Psoas muscle (tissue), 7 donors: ENCODE measurements at regions not wholly inside any gene's neighbourhood (a gene's known extent, or its start where the extent isn't known, plus 50 kb on each side); places are given as distances from the start of the nearest gene placed in this dataset.
A peak's percentile ranks its signal among the peaks of the same experiment; 100 is the strongest.

Experiments
- ATAC-seq, 4 donors: fragments of 200-7000 bp; cut with Tn5 transposase; one replicate each; pipeline ENCODE4 v1.9.1; 2020; ENCODE audit warnings: moderate library complexity in 3 of 4, mild to moderate bottlenecking in 2 of 4
- DNase-seq, 2 donors: peaks; one replicate each; pipeline ENCODE4 v3.0.0-alpha.2; 2020
- H3K27ac ChIP-seq: fragments of 200-600 bp; one replicate; pipeline ENCODE4 v1.8.0; 2022
- H3K27me3 ChIP-seq, 3 donors: fragments of 200-600 bp in 1 of 3; one replicate each; pipeline versions ENCODE4 v1.6.1 to v1.8.0; 2013 to 2022; ENCODE audit warnings: low read length in 2 of 3, mild to moderate bottlenecking in 2 of 3, moderate library complexity in 1 of 3; ENCODE audit not compliant: insufficient read depth in 3 of 3
- H3K36me3 ChIP-seq, 2 donors: fragments of 200-600 bp in 1 of 2; one replicate each; pipeline versions ENCODE4 v1.6.1 to v1.8.0; 2013 to 2022; ENCODE audit warnings: low read depth in 1 of 2, mild to moderate bottlenecking in 1 of 2, moderate library complexity in 1 of 2; ENCODE audit not compliant: insufficient read depth in 1 of 2
- H3K4me1 ChIP-seq: fragments of 200-600 bp; one replicate; pipeline ENCODE4 v1.8.0; 2022
- H3K4me3 ChIP-seq: fragments of 200-600 bp; one replicate; pipeline ENCODE4 v1.8.0; 2022; ENCODE audit warnings: mild to moderate bottlenecking
- H3K9me3 ChIP-seq: fragments of 200-600 bp; one replicate; pipeline ENCODE4 v1.8.0; 2022
- CTCF ChIP-seq: fragments of 200-600 bp; IDR thresholded peaks from one replicate; pipeline ENCODE4 v1.8.0; 2022; ENCODE audit warnings: antibody characterized with exemption
- WGBS, 3 donors: extraction: QIAGEN DNeasy Blood & Tissue Kit; methylation state at CpG; one replicate each; pipeline versions ENCODE4 v1.1.6 to v1.1.7; 2013; 5-methylcytosine and 5-hydroxymethylcytosine counted together
- intact Hi-C, 2 donors: fragments of 100-400 bp; cut with DNase I; formaldehyde crosslinking; loops; one replicate each; pipeline versions ENCODE4 v1.11.0 to v1.14.2; 2022
- donor health status: healthy with polysubstance abuse.
- donor health status: DM: no; HTN: no; CAD: no; lungs with moderate emphysema.
- donor health status: Bipolar disorder and iron deficiency.
- donor health status: healthy.
- donor health status: DM: yes; HTN: yes; CAD: no.
- donor health status: DM: no; HTN: no; CAD: no.
- donor health status: DM: yes; HTN: yes; CAD: no.

DNA sequence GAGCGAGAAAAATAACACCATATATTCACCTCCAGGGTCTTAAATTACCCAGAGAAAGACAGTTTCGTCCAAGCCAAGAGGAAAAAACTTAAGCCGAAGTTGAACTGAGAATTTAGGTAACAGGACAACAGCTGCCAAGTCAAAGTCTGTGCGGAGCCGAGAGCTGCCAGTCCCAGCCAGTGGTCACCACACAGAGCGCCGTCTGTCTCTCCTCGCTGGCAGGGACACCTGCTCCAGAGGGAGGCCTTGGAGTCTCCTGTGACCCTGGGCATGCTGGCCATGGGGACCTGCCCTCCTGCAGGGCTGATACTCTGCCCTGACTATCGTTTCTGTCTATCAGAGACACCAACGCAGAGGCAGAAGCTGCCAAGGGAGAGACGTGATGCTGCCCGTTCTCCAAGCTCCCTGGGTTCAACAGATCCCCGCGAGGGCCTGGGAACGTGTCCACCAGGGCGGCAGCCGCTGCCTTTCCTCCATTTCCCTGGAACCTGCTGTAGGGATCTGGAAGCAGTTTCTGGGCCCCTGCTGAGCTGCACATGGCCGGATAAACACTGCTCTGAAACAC, 341.3 kb downstream of the SMOC2 start:
- WGBS, 3 donors: 28 to 43% (median 31%) methylated on average over 18 of the region's 18 CpGs
- Histone ChIP-seq H3K9me3 (no peaks in the 10 kb centered on the region), H3K4me3 (no peak overlapping the region), H3K27ac (no peak overlapping the region), H3K27me3 (peaks cover 0 to 13% (median 7%) of the 10 kb centered on the region in 3 donors), H3K36me3 (no peaks in the 10 kb centered on the region), H3K4me1 (no peaks in the 10 kb centered on the region)
- intact Hi-C loops: no loop called here
- ATAC-seq: no peak
- TF ChIP-seq CTCF: no peak
- no peak for DNase-seq

DNA sequence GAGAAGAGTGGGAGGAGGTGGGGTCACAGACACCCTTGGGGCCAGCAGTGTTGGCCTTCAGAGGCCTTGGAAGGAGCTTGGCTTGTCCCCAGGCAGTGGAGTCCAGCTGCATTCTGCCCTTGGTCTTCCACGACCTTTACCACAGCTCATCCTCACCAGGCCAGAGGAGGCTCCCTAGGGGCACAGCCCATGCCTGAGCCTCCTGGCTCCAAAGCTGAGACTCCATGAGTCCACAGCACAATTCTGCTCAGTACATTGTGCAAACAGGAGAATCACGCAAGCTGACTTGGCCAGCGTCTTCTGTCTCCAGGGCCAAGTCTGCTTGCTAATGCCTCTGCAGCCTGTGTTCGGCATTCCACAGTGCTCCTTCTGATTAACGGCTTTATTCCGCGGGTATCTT, 337.2 kb downstream of the SMOC2 start:
- TF ChIP-seq CTCF: no peak
- Histone ChIP-seq H3K4me1 (no peaks in the 10 kb centered on the region), H3K4me3 (no peak overlapping the region), H3K27me3 (peaks cover 0 to 14% (median 8%) of the 10 kb centered on the region in 3 donors), H3K27ac (no peak overlapping the region), H3K36me3 (no peaks in the 10 kb centered on the region), H3K9me3 (peaks cover 14% of the 10 kb centered on the region)
- 16 to 34% (median 20%) methylated on average over 7 of the region's 7 CpGs for WGBS, 3 donors
- DNase-seq (peak; percentile 74 to 80), ATAC-seq (peak; percentile 27 to 85 (median 77))
- intact Hi-C loops: no loop called here

GRCh38 chr6:168774381-168774780, 333.4 kb downstream of the SMOC2 start:
- no peak for ATAC-seq
- DNase-seq: no peak
- Histone ChIP-seq H3K4me3 (no peak overlapping the region), H3K27ac (no peak overlapping the region), H3K9me3 (peaks cover 15% of the 10 kb centered on the region), H3K27me3 (peaks cover 0 to 14% (median 5%) of the 10 kb centered on the region in 3 donors), H3K4me1 (no peaks in the 10 kb centered on the region), H3K36me3 (no peaks in the 10 kb centered on the region)
- TF ChIP-seq CTCF: no peak
- intact Hi-C loops: no loop called here

GRCh38 chr6:168773788-168774187, 332.8 kb downstream of the SMOC2 start:
- TF ChIP-seq CTCF: no peak
- Histone ChIP-seq H3K4me3 (no peak overlapping the region), H3K4me1 (no peaks in the 10 kb centered on the region), H3K27me3 (peaks cover 0 to 13% (median 4%) of the 10 kb centered on the region in 3 donors), H3K9me3 (peaks cover 15% of the 10 kb centered on the region), H3K36me3 (no peaks in the 10 kb centered on the region), H3K27ac (no peak overlapping the region)
- ATAC-seq (no peak), DNase-seq (no peak)
- intact Hi-C loops: no loop called here

- Histone ChIP-seq H3K27ac (no peak overlapping the region), H3K36me3 (no peaks in the 10 kb centered on the region), H3K27me3 (no peaks in the 10 kb centered on the region), H3K4me3 (no peak overlapping the region), H3K9me3 (no peaks in the 10 kb centered on the region), H3K4me1 (no peaks in the 10 kb centered on the region)
- intact Hi-C loops: no loop called here
- DNase-seq (no peak), ATAC-seq (no peak)
- no peak for TF ChIP-seq CTCF
- WGBS, 3 donors: 30 to 70% (median 54%) methylated on average over 1 of the region's 1 CpG
Observed at GRCh38 chr6:168765752-168766151, 324.8 kb downstream of the SMOC2 start.
